ENCODE measurements at regions not wholly inside any gene's neighbourhood (a gene's known extent, or its start where the extent isn't known, plus 50 kb on each side); places are given as distances from the start of the nearest gene placed in this dataset.

GRCh38 chr5:123790226-123790625 is 278.2 kb downstream of the CSNK1G3 start:
- CTCF ChIA-PET = no interaction called here
- DNase-seq (ENCODE audit: extremely low spot score) = no peak
- POLR2A ChIA-PET = no interaction called here
- TF ChIP-seq, protein P1, sequence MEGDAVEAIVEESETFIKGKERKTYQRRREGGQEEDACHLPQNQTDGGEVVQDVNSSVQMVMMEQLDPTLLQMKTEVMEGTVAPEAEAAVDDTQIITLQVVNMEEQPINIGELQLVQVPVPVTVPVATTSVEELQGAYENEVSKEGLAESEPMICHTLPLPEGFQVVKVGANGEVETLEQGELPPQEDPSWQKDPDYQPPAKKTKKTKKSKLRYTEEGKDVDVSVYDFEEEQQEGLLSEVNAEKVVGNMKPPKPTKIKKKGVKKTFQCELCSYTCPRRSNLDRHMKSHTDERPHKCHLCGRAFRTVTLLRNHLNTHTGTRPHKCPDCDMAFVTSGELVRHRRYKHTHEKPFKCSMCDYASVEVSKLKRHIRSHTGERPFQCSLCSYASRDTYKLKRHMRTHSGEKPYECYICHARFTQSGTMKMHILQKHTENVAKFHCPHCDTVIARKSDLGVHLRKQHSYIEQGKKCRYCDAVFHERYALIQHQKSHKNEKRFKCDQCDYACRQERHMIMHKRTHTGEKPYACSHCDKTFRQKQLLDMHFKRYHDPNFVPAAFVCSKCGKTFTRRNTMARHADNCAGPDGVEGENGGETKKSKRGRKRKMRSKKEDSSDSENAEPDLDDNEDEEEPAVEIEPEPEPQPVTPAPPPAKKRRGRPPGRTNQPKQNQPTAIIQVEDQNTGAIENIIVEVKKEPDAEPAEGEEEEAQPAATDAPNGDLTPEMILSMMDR (IDR thresholded peaks at IDR 0.05; ENCODE audit: control extremely low read depth, extremely low read depth, low read depth, missing control alignments) = no peak

GRCh38 chr5:123787635-123788034 is 275.7 kb downstream of the CSNK1G3 start:
- CTCF ChIA-PET = interaction anchor here (0.9 to 1.3 kb wide), 3 partner anchors 10 to 89 kb away, joined by 3 read pairs; no protein-coding TSS in a partner anchor
- POLR2A ChIA-PET = no interaction called here

GRCh38 chr5:123787136-123787535 is 275.2 kb downstream of the CSNK1G3 start:
- ChIA-PET POLR2A (no interaction called here), CTCF (interaction anchor here (0.9 to 1.4 kb wide), 4 partner anchors 10 to 90 kb away, joined by 3 read pairs; no protein-coding TSS in a partner anchor)
- TF ChIP-seq, protein P1 (IDR thresholded peaks at IDR 0.05; ENCODE audit: control extremely low read depth, extremely low read depth, low read depth, missing control alignments) = no peak
- DNase-seq (ENCODE audit: extremely low spot score) = no peak

More at GRCh38 chr5:123787635-123788034, 275.7 kb downstream of the CSNK1G3 start:
- no peak for DNase-seq (ENCODE audit: extremely low spot score)
- TF ChIP-seq, protein P1 (IDR thresholded peaks at IDR 0.05; ENCODE audit: control extremely low read depth, extremely low read depth, low read depth, missing control alignments) = no peak

DNA sequence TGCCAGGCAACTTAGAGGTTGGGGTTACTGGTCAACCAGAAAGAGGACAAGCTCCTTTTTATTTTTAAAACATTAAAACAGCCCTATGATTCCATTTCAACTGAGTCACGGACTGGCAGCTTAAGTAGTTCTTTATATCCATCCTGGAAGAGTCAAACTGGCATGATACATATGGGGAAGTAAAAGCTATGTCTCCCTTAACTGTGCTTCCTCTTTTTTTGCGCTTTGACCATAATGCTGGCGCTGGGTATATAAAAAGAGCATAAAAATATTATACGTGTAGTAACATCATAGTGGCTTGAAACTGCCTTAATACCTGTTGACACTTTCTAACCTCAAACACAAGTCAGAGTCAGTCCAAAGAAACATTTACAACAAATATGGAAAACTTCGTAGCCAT is 274.4 kb downstream of the CSNK1G3 start:
- TF ChIP-seq, protein P1 (IDR thresholded peaks at IDR 0.05; ENCODE audit: control extremely low read depth, extremely low read depth, low read depth, missing control alignments) = no peak
- no peak for DNase-seq (ENCODE audit: extremely low spot score)
- ChIA-PET POLR2A (no interaction called here), CTCF (interaction anchor here (1.2 to 1.4 kb wide), 4 partner anchors 9 to 91 kb away, joined by 3 to 5 read pairs (median 3); no protein-coding TSS in a partner anchor)

DNA sequence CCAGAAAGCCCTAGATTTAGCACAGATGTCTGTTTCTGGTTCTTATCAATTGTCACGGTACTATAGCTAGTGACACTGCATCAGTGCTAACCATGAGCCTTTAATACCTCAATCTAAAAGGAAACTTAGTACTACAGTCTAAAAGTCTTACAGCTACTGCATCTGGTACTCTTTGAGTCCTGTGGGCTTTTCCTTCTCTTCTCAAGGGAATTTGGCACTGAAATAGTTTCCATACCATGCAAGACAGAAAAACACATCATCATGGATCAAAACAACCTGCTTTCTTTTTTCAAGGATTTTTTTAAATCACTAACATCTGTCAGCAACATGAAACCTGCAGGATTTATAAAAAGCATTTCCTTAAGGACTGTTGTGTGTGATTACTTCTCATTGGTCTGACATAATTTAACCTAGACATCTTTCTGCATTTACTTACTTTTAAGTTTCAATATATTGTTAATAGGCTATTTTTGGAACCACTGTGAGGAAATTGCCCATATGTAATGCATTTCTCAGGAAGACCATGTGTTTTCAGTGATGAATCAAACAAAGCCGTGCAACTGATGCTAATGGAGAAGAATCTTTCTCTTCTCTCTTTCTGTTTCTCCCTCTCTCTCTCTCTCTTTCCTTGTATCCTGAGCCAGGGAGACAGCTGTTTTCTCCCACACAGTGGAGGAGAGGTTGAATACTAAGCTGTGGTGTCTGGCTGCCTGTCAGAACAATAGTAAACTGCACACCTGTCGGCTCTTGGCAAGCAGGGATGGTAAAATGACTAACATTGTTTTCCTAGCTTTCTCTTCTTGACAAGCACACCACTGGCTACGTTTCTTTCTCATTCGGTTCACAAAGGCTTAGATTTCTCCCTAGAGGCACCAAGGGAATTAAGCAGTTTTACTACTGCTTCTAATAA is 273.4 kb downstream of the CSNK1G3 start:
- ChIA-PET CTCF (interaction anchor here (1.4 kb wide), 2 partner anchors 12 to 16 kb away, joined by 3 to 5 read pairs; no protein-coding TSS in a partner anchor), POLR2A (no interaction called here)
- DNase-seq (ENCODE audit: extremely low spot score) = no peak
- TF ChIP-seq, protein P1 (IDR thresholded peaks at IDR 0.05; ENCODE audit: control extremely low read depth, extremely low read depth, low read depth, missing control alignments) = no peak

DNA sequence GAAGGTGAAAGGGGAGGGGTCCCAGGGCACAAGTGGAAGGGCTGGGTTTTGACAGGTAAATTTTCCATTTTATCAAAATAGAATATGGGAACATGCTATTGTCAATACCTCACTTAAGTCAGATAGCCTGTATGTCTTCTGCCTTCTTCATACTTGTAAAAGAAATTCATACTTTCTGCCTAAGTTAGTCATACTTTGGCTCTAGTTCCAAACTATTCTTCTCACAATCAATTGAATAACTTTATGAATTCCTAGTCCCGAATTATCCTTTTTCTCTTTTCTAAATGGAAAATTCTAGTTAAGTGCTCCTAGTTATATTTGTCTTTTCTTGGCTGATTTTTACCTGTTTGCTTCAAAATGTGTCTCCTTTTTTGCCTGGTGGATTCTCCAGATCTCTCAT is 271.4 kb downstream of the CSNK1G3 start:
- DNase-seq (ENCODE audit: extremely low spot score) = no peak
- POLR2A ChIA-PET = no interaction called here

More for the DNA sequence above, 271.4 kb downstream of the CSNK1G3 start:
- TF ChIP-seq, protein P1 (IDR thresholded peaks at IDR 0.05; ENCODE audit: control extremely low read depth, extremely low read depth, low read depth, missing control alignments) = no peak
- CTCF ChIA-PET = no interaction called here
